Ovary (tissue), 3 donors: ENCODE measurements at regions not wholly inside any gene's neighbourhood (a gene's known extent, or its start where the extent isn't known, plus 50 kb on each side); places are given as distances from the start of the nearest gene placed in this dataset.

ENCODE experiments used
- CTCF ChIP-seq, 3 donors: fragments of 450-650 bp in 2 of 3; fragments of 200-600 bp in 1 of 3; IDR thresholded peaks; one replicate each; pipeline versions ENCODE4 v1.5.1 to v1.8.0; 2016 to 2022; ENCODE audit warnings: antibody characterized with exemption in 3 of 3, mild to moderate bottlenecking in 1 of 3
- POLR2A ChIP-seq: fragments of 450-650 bp; IDR thresholded peaks from one replicate; pipeline ENCODE4 v1.6.1; 2017; ENCODE audit warnings: antibody characterized with exemption, mild to moderate bottlenecking, moderate library complexity
- donor health status: DM: no; HTN: no; CAD: no.

- TF ChIP-seq POLR2A (no peak), CTCF (IDR thresholded peaks at IDR 0.05) (no peak)
These were observed 339.5 kb downstream of the PLA2G4A start for GRCh38 chr1:187168297-187168696.
